Prostate gland (tissue), 2 donors: ENCODE measurements at regions not wholly inside any gene's neighbourhood (a gene's known extent, or its start where the extent isn't known, plus 50 kb on each side); places are given as distances from the start of the nearest gene placed in this dataset.

Source experiments
- POLR2A ChIP-seq: fragments of 450-650 bp; IDR thresholded peaks from one replicate; pipeline ENCODE4 v1.6.1; 2016; ENCODE audit warnings: antibody characterized with exemption, mild to moderate bottlenecking
- TF ChIP-seq, protein P1 (sequence below), 4 experiments: fragments of 200-600 bp in 2 of 4; fragments of 450-650 bp in 2 of 4; sonication (generic) in 2 of 4; IDR thresholded peaks; 1 replicate in 3 of 4; 2 replicates in 1 of 4; pipeline ENCODE4 v1.5.1; 2016 to 2019; ENCODE audit warnings: antibody characterized with exemption in 4 of 4, mild to moderate bottlenecking in 2 of 4, moderate library complexity in 2 of 4

DNA sequence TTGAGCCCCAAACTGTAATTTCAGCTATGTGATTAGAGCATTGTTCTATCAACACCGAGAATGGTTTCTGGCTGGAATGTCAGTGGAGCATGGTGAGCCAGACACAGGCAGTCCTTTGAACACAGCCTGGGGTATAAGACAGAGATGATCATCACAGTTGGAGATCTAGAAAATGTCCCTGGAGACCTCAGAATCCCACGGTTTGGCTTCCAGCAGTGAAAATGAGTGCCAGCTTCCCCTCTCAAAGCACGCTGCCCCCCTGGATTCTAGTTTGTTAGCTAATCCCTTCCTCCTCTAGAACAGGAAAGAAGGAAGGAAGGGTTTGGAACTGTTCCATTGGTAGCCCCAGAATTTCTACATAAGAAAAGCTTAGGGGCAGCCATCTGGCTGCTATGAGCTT is 59.9 kb upstream of the JAK1 start:
- TF ChIP-seq, protein P1, sequence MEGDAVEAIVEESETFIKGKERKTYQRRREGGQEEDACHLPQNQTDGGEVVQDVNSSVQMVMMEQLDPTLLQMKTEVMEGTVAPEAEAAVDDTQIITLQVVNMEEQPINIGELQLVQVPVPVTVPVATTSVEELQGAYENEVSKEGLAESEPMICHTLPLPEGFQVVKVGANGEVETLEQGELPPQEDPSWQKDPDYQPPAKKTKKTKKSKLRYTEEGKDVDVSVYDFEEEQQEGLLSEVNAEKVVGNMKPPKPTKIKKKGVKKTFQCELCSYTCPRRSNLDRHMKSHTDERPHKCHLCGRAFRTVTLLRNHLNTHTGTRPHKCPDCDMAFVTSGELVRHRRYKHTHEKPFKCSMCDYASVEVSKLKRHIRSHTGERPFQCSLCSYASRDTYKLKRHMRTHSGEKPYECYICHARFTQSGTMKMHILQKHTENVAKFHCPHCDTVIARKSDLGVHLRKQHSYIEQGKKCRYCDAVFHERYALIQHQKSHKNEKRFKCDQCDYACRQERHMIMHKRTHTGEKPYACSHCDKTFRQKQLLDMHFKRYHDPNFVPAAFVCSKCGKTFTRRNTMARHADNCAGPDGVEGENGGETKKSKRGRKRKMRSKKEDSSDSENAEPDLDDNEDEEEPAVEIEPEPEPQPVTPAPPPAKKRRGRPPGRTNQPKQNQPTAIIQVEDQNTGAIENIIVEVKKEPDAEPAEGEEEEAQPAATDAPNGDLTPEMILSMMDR (IDR thresholded peaks at IDR 0.05), result no peak
- TF ChIP-seq POLR2A, result no peak
